ENCODE measurements at regions not wholly inside any gene's neighbourhood (a gene's known extent, or its start where the extent isn't known, plus 50 kb on each side); places are given as distances from the start of the nearest gene placed in this dataset.
"Not testable (repeated sequence)": the region's sequence is repeated elsewhere in the genome, so short reads cannot be mapped to it uniquely, and the experiment has no call there.

DNA sequence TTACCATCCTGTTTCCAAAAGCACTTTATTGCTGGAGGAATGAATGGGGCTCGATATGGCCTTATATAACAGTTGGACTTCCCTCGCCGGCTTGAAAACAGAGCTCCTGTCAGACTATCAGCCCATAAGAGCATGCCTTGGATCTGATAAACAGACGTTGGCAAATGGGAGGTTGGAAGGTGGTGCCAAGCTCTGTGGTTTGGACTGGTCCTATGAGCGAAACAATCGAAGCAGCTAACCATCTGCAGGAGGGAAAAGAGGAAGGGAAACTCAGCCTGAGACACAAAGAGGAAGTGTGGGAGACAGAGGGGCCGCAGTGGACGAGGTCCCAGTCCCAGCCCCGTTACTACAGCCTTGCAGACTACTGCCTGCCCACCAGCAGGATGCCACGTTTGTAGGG lies 92.9 kb downstream of the TFAP2C start:
- peak overlapping the region; percentile 31; the same call in 1 of the 2 replicates for H3K27ac ChIP-seq
- H3K4me1 ChIP-seq = peaks cover 22% of the 10 kb centered on the region
- TF ChIP-seq Cebpa-rat (IDR thresholded peaks at IDR 0.05) = no peak
- no peaks in the 10 kb centered on the region for H3K36me3 ChIP-seq
- peak overlapping the region; percentile 69 for H3K4me2 ChIP-seq
- no peaks in the 10 kb centered on the region for H3K27me3 ChIP-seq
- H3K9ac ChIP-seq = no peak overlapping the region
- H3K9me3 ChIP-seq = peaks cover 13% of the 10 kb centered on the region
- H4K20me1 ChIP-seq = no peaks in the 10 kb centered on the region
- no peak overlapping the region for H3K4me3 ChIP-seq

DNA sequence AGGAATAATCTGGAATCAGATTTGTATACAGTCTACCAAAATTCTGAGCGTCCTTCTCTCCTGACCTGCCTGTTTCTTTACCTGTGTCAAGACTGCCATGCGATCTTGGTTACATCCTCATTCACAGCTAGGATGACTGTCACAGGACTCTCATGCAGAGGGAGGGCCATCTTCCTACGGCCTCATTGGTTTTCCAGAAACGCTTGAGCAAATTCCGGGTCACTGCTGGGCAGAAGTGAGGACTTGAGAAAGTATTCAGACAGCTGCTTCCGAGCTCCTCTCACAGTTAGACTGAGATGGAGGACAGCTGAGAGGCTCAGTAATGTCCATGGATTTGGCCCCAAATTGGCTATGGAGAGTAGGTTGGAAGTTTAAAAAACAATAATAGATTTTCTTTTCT lies 94.2 kb downstream of the TFAP2C start:
- Histone ChIP-seq H4K20me1 (no peaks in the 10 kb centered on the region), H3K27ac (no peak overlapping the region), H3K9me3 (peaks cover 13% of the 10 kb centered on the region), H3K9ac (no peak overlapping the region), H3K4me1 (peaks cover 22% of the 10 kb centered on the region), H3K36me3 (no peaks in the 10 kb centered on the region), H3K4me2 (no peak overlapping the region), H3K4me3 (no peak overlapping the region), H3K27me3 (no peaks in the 10 kb centered on the region)
- TF ChIP-seq Cebpa-rat (IDR thresholded peaks at IDR 0.05) = no peak

DNA sequence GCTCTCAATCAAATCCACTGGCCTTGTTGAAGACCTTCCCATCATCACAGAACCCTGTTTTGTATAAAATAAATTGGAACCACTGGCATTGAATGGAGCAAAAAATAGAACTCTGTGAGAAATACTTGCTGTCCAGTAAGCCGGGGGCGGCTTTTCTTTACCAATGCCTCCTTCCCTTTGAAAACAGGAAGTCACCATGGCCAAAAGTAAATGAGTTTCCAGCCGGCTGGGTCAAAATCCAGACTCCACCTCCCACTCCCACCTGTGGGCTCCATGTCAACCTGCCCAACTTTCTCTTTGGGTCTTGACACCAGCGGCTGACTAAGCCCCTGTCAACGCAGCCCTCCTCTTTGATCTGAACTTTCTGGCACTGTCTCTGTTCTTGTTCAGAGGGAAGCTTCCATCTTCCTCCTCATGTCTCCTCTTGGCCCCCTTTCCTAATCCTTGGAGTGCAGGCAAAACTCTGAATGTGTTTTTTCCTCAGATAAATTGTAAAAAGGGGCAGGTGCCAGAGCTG lies 95.2 kb downstream of the TFAP2C start:
- no peak for TF ChIP-seq Cebpa-rat (IDR thresholded peaks at IDR 0.05)
- Histone ChIP-seq H3K4me2 (no peak overlapping the region), H3K4me1 (peaks cover 22% of the 10 kb centered on the region), H3K9me3 (peaks cover 13% of the 10 kb centered on the region), H3K9ac (no peak overlapping the region), H4K20me1 (no peaks in the 10 kb centered on the region), H3K36me3 (no peaks in the 10 kb centered on the region), H3K27ac (no peak overlapping the region), H3K27me3 (no peaks in the 10 kb centered on the region), H3K4me3 (no peak overlapping the region)

DNA sequence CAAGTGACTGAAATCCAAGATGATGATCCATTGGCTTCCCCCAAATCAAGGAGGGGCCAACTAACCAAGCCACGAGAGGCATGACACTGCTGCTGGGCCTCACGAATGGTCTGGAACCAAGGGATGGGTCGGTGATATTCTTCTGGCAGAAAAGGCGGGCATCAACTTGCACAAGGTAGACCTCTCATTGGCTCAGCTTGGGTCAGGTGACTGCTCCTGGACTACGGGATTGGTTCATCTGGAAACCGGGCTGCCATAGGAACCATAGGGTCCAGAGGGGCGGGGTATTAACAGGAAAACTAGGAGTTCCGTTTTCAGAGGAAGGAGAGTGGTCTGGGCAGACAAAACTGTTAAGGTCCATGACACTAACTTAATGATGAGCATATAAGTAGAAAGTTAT lies 100.9 kb downstream of the TFAP2C start:
- Histone ChIP-seq H3K9me3 (no peaks in the 10 kb centered on the region), H3K4me1 (no peaks in the 10 kb centered on the region), H3K9ac (no peak overlapping the region), H3K27me3 (no peaks in the 10 kb centered on the region), H4K20me1 (no peaks in the 10 kb centered on the region), H3K36me3 (no peaks in the 10 kb centered on the region), H3K4me3 (no peak overlapping the region), H3K4me2 (no peak overlapping the region), H3K27ac (no peak overlapping the region)
- no peak for TF ChIP-seq Cebpa-rat (IDR thresholded peaks at IDR 0.05)

DNA sequence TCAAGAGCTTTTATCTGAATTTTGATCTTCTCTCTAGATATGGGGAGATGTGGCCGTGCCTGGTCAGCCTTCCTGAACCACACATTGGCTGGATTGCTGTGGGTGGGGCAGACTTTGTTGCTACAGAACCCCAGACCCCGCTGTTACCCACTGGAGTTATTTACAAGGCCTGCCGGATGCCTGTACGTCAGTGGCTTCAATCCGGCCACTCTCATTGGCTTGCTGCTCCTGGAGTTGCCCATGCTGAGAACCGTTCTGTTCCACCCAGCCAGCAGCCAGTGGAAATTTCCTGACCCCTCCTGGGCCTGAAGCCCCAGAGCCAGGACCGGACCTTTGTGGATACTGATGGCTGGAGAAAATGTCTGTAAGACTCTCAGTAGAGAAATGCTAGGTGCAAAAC lies 101.9 kb downstream of the TFAP2C start:
- Histone ChIP-seq H4K20me1 (no peaks in the 10 kb centered on the region), H3K9me3 (no peaks in the 10 kb centered on the region), H3K27me3 (no peaks in the 10 kb centered on the region), H3K4me1 (no peaks in the 10 kb centered on the region), H3K4me2 (no peak overlapping the region), H3K36me3 (no peaks in the 10 kb centered on the region), H3K4me3 (no peak overlapping the region), H3K27ac (no peak overlapping the region), H3K9ac (no peak overlapping the region)
- no peak for TF ChIP-seq Cebpa-rat (IDR thresholded peaks at IDR 0.05)

DNA sequence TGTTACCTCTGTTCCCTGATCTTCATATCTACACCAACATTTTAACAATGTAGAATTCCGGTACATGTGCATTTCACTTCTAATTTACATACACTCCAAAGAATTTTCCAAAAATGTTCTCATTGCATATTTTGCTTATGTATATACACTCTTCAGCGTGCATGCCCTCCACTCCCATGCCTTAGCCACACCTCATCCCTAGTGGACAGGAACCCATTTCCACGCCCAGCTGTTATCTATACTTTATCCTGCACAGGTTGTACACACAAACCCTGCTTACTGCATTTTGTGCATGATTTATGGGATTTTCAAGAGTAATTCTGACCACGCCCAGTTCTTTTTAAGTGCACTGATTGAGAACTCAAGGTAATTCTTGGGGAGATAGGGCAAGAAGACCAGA lies 102.4 kb downstream of the TFAP2C start:
- Histone ChIP-seq H3K9me3 (no peaks in the 10 kb centered on the region), H3K27ac (no peak overlapping the region), H3K9ac (no peak overlapping the region), H3K4me2 (no peak overlapping the region), H3K36me3 (no peaks in the 10 kb centered on the region), H3K4me1 (no peaks in the 10 kb centered on the region), H4K20me1 (no peaks in the 10 kb centered on the region), H3K4me3 (no peak overlapping the region), H3K27me3 (no peaks in the 10 kb centered on the region)
- TF ChIP-seq Cebpa-rat (IDR thresholded peaks at IDR 0.05) = no peak

DNA sequence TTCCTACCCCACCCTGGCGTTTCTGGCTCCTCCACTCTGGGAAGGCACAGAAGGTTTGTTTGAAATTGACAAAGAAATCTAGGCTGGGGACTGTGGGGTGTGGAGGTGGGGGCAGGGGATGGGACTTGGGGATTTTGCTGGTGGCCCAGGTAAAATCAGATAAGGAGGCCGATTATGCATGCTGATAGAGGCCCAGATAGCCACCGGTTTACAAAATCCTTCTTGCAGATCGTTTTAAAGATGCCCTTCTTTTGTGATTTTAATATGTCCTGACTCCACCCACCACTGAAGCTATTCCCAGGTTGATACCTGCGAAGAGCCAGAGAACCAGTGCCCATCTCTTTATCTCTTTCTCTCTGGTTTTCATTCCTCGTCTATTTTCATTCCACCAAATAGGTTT lies 104.9 kb downstream of the TFAP2C start:
- no peak for TF ChIP-seq Cebpa-rat (IDR thresholded peaks at IDR 0.05)

DNA sequence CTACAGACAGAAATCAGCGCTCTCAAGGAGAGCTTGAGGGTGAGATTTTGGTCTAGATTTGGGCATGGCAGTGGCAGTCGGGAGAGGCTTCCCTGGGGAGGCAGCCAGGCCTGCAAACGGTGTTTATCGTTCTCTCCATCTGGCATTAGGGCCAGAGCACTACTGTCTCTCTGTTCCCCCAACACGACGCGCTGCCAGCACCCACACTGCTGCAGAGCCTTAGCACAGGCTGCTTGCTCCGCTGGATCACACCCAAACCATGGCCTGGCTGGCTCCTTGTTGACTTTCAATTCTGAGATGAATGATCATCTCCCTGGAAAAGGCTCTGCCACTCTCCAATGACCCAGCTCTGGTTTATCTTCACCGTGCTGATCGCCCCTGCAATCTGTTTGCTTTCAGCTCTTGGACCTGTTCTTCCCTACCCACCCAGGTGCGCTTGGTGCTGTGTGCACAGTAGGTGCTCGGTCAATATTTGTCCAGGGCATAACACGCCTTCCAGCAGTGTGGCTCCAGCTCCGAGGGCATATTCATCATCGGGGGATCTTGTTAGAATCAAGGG lies 106.1 kb downstream of the TFAP2C start:
- H4K20me1 ChIP-seq = no peaks in the 10 kb centered on the region
- no peak overlapping the region for H3K27ac ChIP-seq
- H3K27me3 ChIP-seq = no peaks in the 10 kb centered on the region
- H3K36me3 ChIP-seq = no peaks in the 10 kb centered on the region
- H3K4me2 ChIP-seq = no peak overlapping the region
- no peaks in the 10 kb centered on the region for H3K9me3 ChIP-seq
- no peak for TF ChIP-seq Cebpa-rat (IDR thresholded peaks at IDR 0.05)
- H3K4me3 ChIP-seq = no peak overlapping the region
- H3K4me1 ChIP-seq = no peaks in the 10 kb centered on the region
- H3K9ac ChIP-seq = no peak overlapping the region

More for the DNA sequence above, 104.9 kb downstream of the TFAP2C start:
- Histone ChIP-seq H3K27me3 (no peaks in the 10 kb centered on the region), H3K4me2 (no peak overlapping the region), H3K9me3 (no peaks in the 10 kb centered on the region), H3K36me3 (no peaks in the 10 kb centered on the region), H3K27ac (no peak overlapping the region), H3K4me3 (no peak overlapping the region), H3K4me1 (no peaks in the 10 kb centered on the region), H4K20me1 (no peaks in the 10 kb centered on the region), H3K9ac (no peak overlapping the region)

DNA sequence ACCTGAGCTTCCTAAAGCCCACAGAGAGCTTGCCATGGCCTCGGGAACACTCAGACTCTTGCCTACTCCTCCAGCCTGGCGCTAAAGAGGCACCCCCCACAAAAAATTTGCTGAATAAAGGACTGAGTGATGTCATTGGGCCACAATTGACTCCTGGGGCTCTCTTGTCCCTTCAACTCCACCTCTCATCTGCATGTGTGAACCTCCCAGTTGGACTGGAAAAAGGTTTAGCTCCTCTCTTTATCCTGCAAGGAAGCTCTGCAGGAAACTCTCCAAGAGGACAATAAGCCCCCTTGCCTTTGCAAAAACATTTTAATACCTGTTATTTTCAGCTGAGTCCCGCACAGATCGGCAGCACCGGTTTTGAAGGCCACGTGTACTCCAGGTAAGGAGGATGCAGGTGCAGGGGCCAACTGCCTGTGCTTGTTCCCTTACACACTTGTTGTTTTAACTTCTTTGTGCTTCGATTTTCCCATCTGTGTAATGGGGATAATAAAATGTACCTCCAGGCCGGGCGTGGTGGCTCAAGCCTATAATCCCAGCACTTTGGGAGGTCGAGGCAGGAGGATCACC lies 107.3 kb downstream of the TFAP2C start:
- Histone ChIP-seq H3K4me3 (no peak overlapping the region), H3K4me1 (no peaks in the 10 kb centered on the region), H3K4me2 (no peak overlapping the region), H3K36me3 (no peaks in the 10 kb centered on the region), H3K9ac (no peak overlapping the region), H4K20me1 (no peaks in the 10 kb centered on the region), H3K9me3 (no peaks in the 10 kb centered on the region), H3K27ac (no peak overlapping the region), H3K27me3 (no peaks in the 10 kb centered on the region)
- no peak for TF ChIP-seq Cebpa-rat (IDR thresholded peaks at IDR 0.05)

DNA sequence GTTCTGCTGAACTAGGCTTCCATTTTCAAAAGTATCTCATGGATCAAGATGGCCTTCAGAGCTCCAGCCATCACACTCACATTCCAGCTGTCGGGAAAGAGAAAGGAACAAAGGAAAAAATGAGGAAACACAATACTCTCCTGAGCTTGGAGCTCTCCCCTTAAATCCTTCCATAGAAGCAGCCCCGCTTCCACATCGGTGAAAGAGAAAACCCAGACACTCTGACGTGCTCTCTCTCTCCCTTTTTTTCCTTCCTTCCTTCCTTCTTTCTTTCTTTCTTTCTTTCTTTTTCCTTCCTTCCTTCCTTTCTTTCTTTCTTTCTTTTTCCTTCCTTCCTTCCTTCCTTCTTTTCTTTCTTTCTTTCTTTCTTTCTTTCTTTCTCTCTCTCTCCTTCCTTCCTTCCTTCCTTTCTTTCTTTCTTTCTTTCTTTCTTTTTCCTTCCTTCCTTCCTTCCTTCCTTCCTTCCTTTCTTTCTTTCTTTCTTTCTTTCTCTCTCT lies 115.3 kb downstream of the TFAP2C start:
- not testable (repeated sequence) for H3K27me3 ChIP-seq, H3K4me1 ChIP-seq

More for the DNA sequence above, 115.3 kb downstream of the TFAP2C start:
- H3K9ac ChIP-seq, H3K27ac ChIP-seq, H4K20me1 ChIP-seq, H3K9me3 ChIP-seq, H3K4me3 ChIP-seq, H3K4me2 ChIP-seq, H3K36me3 ChIP-seq: not testable (repeated sequence)

Measured in BLaER1 (cell line).